ENCODE measurements at regions not wholly inside any gene's neighbourhood (a gene's known extent, or its start where the extent isn't known, plus 50 kb on each side); places are given as distances from the start of the nearest gene placed in this dataset.

DNA sequence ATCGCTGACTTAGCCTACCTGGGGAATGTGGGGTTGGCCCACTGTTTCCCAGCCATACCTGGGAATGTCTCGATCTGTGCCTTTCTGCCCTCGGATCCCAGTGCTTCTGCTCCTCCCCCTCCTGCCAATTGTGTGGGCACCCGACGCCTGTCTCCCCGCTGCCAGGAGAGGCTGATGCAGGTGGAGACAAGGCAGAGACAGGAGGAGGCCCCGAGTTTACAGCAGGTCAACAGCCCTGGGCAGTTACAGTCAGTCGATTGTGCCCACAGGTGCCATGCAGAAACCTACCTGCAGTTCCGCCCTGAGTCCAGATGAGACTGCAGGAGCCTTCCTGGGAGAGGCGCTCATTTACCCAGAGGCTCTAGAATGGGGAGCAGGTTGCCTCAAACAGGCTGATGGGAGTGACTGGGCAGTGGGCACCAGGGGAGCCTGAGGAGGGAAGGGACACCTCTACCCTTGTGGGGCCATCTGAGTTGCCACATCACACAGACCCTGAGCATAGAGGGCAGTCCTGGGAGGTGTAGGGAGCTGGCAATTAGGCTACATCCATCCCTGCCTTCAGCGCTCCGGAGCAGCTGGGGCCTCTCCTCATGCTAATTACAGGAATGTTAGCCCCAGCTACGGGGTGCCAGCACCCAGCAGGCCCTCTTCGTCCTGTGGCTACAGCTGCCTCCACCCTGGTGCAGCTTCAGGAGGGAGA is 300.1 kb downstream of the NDUFA10 start:
- TF ChIP-seq EP300 (IDR thresholded peaks at IDR 0.05) (no peak), POLR2AphosphoS5 (IDR thresholded peaks at IDR 0.05) (no peak)
- TF ChIP-seq, protein P1, sequence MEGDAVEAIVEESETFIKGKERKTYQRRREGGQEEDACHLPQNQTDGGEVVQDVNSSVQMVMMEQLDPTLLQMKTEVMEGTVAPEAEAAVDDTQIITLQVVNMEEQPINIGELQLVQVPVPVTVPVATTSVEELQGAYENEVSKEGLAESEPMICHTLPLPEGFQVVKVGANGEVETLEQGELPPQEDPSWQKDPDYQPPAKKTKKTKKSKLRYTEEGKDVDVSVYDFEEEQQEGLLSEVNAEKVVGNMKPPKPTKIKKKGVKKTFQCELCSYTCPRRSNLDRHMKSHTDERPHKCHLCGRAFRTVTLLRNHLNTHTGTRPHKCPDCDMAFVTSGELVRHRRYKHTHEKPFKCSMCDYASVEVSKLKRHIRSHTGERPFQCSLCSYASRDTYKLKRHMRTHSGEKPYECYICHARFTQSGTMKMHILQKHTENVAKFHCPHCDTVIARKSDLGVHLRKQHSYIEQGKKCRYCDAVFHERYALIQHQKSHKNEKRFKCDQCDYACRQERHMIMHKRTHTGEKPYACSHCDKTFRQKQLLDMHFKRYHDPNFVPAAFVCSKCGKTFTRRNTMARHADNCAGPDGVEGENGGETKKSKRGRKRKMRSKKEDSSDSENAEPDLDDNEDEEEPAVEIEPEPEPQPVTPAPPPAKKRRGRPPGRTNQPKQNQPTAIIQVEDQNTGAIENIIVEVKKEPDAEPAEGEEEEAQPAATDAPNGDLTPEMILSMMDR (IDR thresholded peaks at IDR 0.05): no peak

Data from suprapubic skin (tissue), 4 donors.